ENCODE measurements at regions not wholly inside any gene's neighbourhood (a gene's known extent, or its start where the extent isn't known, plus 50 kb on each side); places are given as distances from the start of the nearest gene placed in this dataset.

GRCh38 chr17:13350466-13350865 lies 251.3 kb downstream of the HS3ST3A1 start:
- no peaks in the 10 kb centered on the region for H3K4me1 ChIP-seq (ENCODE audit: control insufficient read depth in 2 of 2, insufficient read depth in 2 of 2, low read length in 2 of 2)
- H3K36me3 ChIP-seq (replicated peaks in 1 of 2; ENCODE audit: control extremely low read depth in 1 of 2, control insufficient read depth in 1 of 2, extremely low read depth in 1 of 2, insufficient read depth in 2 of 2, low read length in 1 of 2), result no peaks in the 10 kb centered on the region
- no peak overlapping the region for H2AFZ ChIP-seq (ENCODE audit: insufficient read depth, low read depth, low read length, poor library complexity, severe bottlenecking)
- peaks cover 0 to 3% (median 0%) of the 10 kb centered on the region in 3 donors for H3K9me3 ChIP-seq (ENCODE audit: control extremely low read depth in 1 of 3, control insufficient read depth in 2 of 3, insufficient read depth in 1 of 3, low read length in 2 of 3)
- H3K9ac ChIP-seq (ENCODE audit: low read length), result no peak overlapping the region
- TF ChIP-seq EZH2 (IDR thresholded peaks at IDR 0.05; ENCODE audit: borderline replicate concordance, insufficient read depth, low read depth, low read length, poor library complexity, severe bottlenecking) (no peak), CTCF (IDR thresholded peaks at IDR 0.05) (no peak)
- no peak for DNase-seq
- no peak overlapping the region for H3K4me3 ChIP-seq (ENCODE audit: control extremely low read depth in 1 of 5, extremely low read depth in 1 of 5, insufficient read depth in 1 of 5, low read depth in 2 of 5, low read length in 4 of 5)
- H4K20me1 ChIP-seq (ENCODE audit: control insufficient read depth, insufficient read depth, low read length, poor library complexity, severe bottlenecking), result no peaks in the 10 kb centered on the region
- 96% methylated on average over 5 of the region's 9 CpGs for WGBS (ENCODE audit: insufficient coverage)
- Mint-ChIP-seq H3K4me3 (no peak overlapping the region), H3K9me3 (ENCODE audit: insufficient read depth) (no peaks in the 10 kb centered on the region), H3K27me3 (no peaks in the 10 kb centered on the region), H3K4me1 (no peaks in the 10 kb centered on the region), H3K27ac (no peak overlapping the region)
- intact Hi-C loops (cut with micrococcal nuclease), result no loop called here
- ChIA-PET POLR2A (no interaction called here), CTCF (no interaction called here)
- H3K79me2 ChIP-seq (ENCODE audit: control insufficient read depth, insufficient read depth, low read length), result no peaks in the 10 kb centered on the region
- no peak overlapping the region for H3K4me2 ChIP-seq (replicated peaks; ENCODE audit: low read depth, low read length, poor library complexity, severe bottlenecking)
- H3K27me3 ChIP-seq (replicated peaks in 1 of 4; ENCODE audit: control extremely low read depth in 1 of 4, control insufficient read depth in 3 of 4, insufficient read depth in 4 of 4, low read length in 3 of 4), result no peaks in the 10 kb centered on the region
- ATAC-seq (ENCODE audit: low read depth), result no peak
- H3K27ac ChIP-seq (ENCODE audit: low read length in 2 of 2), result no peak overlapping the region

- H3K79me2 ChIP-seq (ENCODE audit: control insufficient read depth, insufficient read depth, low read length), result no peaks in the 10 kb centered on the region
- H3K27ac ChIP-seq (ENCODE audit: low read length in 2 of 2), result no peak overlapping the region
- ChIA-PET POLR2A (no interaction called here), CTCF (interaction anchor here (1.4 kb wide), 1 partner anchor 10 kb away, joined by 4 read pairs; no protein-coding TSS in a partner anchor)
- H2AFZ ChIP-seq (ENCODE audit: insufficient read depth, low read depth, low read length, poor library complexity, severe bottlenecking), result no peak overlapping the region
- TF ChIP-seq EZH2 (IDR thresholded peaks at IDR 0.05; ENCODE audit: borderline replicate concordance, insufficient read depth, low read depth, low read length, poor library complexity, severe bottlenecking) (no peak), CTCF (IDR thresholded peaks at IDR 0.05) (no peak)
- no peak for DNase-seq
- no peak overlapping the region for H3K9ac ChIP-seq (ENCODE audit: low read length)
- ATAC-seq (ENCODE audit: low read depth), result no peak
- H3K27me3 ChIP-seq (replicated peaks in 1 of 4; ENCODE audit: control extremely low read depth in 1 of 4, control insufficient read depth in 3 of 4, insufficient read depth in 4 of 4, low read length in 3 of 4), result no peaks in the 10 kb centered on the region
- peaks cover 0 to 3% (median 0%) of the 10 kb centered on the region in 3 donors for H3K9me3 ChIP-seq (ENCODE audit: control extremely low read depth in 1 of 3, control insufficient read depth in 2 of 3, insufficient read depth in 1 of 3, low read length in 2 of 3)
- 69% methylated on average over 1 of the region's 10 CpGs for whole genome bisulfite sequencing (ENCODE audit: insufficient coverage)
- H3K4me2 ChIP-seq (replicated peaks; ENCODE audit: low read depth, low read length, poor library complexity, severe bottlenecking), result no peak overlapping the region
- no peak overlapping the region for H3K4me3 ChIP-seq (ENCODE audit: control extremely low read depth in 1 of 5, extremely low read depth in 1 of 5, insufficient read depth in 1 of 5, low read depth in 2 of 5, low read length in 4 of 5)
- H3K27ac Mint-ChIP-seq, result no peak overlapping the region
- H3K36me3 ChIP-seq (replicated peaks in 1 of 2; ENCODE audit: control extremely low read depth in 1 of 2, control insufficient read depth in 1 of 2, extremely low read depth in 1 of 2, insufficient read depth in 2 of 2, low read length in 1 of 2), result no peaks in the 10 kb centered on the region
- H3K27me3 Mint-ChIP-seq, result no peaks in the 10 kb centered on the region
- no peak overlapping the region for H3K4me3 Mint-ChIP-seq
- H3K9me3 Mint-ChIP-seq (ENCODE audit: insufficient read depth), result no peaks in the 10 kb centered on the region
- H3K4me1 ChIP-seq (ENCODE audit: control insufficient read depth in 2 of 2, insufficient read depth in 2 of 2, low read length in 2 of 2), result no peaks in the 10 kb centered on the region
- intact Hi-C loops (cut with micrococcal nuclease), result no loop called here
- H4K20me1 ChIP-seq (ENCODE audit: control insufficient read depth, insufficient read depth, low read length, poor library complexity, severe bottlenecking), result no peaks in the 10 kb centered on the region
- H3K4me1 Mint-ChIP-seq, result no peaks in the 10 kb centered on the region
These were observed 254.6 kb downstream of the HS3ST3A1 start for GRCh38 chr17:13346996-13347762.
